ENCODE measurements at regions not wholly inside any gene's neighbourhood (a gene's known extent, or its start where the extent isn't known, plus 50 kb on each side); places are given as distances from the start of the nearest gene placed in this dataset.

- TF ChIP-seq CTCF (IDR thresholded peaks at IDR 0.05) (no peak), POLR2A (IDR thresholded peaks at IDR 0.05) (no peak)
Measured at GRCh38 chr3:28905798-28906197, 375.1 kb upstream of the RBMS3 start.
